ENCODE measurements at regions not wholly inside any gene's neighbourhood (a gene's known extent, or its start where the extent isn't known, plus 50 kb on each side); places are given as distances from the start of the nearest gene placed in this dataset.

- TF ChIP-seq, protein P1, sequence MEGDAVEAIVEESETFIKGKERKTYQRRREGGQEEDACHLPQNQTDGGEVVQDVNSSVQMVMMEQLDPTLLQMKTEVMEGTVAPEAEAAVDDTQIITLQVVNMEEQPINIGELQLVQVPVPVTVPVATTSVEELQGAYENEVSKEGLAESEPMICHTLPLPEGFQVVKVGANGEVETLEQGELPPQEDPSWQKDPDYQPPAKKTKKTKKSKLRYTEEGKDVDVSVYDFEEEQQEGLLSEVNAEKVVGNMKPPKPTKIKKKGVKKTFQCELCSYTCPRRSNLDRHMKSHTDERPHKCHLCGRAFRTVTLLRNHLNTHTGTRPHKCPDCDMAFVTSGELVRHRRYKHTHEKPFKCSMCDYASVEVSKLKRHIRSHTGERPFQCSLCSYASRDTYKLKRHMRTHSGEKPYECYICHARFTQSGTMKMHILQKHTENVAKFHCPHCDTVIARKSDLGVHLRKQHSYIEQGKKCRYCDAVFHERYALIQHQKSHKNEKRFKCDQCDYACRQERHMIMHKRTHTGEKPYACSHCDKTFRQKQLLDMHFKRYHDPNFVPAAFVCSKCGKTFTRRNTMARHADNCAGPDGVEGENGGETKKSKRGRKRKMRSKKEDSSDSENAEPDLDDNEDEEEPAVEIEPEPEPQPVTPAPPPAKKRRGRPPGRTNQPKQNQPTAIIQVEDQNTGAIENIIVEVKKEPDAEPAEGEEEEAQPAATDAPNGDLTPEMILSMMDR (IDR thresholded peaks at IDR 0.05; ENCODE audit: insufficient read depth, low read length) = no peak
- DNase-seq (ENCODE audit: low read depth) = no peak
- no peak overlapping the region for H3K4me3 ChIP-seq (ENCODE audit: low read depth, low read length)
Observed at GRCh38 chr21:38183961-38184360, 72.8 kb upstream of the KCNJ15 start.

DNA sequence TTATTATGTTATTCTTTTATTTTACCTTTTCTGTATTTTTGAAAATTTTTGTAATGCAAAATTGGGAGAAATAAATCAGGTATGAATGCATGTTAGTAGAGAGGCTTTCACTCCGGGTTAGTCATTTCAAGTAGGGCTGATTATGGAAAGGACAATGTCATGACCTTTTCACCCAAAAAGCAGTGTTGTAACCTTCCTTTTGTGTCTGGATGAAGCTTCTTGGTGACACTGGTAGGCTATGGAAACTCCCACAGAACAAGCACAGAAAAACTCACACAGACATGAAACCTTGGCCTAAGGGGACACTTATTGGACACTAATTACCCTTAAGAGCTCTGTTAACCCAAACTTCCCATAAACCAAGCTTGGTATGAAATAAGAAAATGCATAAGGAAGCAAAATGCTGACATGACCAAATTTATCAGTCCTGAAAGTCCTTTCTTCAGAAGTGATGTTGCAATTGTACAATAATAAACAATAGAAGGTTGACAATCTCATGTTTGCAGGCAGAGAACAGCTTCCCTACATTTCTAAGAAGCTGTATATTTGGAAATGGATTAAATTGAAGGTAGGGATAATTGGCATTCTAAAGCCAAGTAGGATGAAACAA, 70.0 kb upstream of the KCNJ15 start:
- no peak for DNase-seq (ENCODE audit: low read depth)
- no peak overlapping the region for H3K4me3 ChIP-seq (ENCODE audit: low read depth, low read length)
- TF ChIP-seq, protein P1 (IDR thresholded peaks at IDR 0.05; ENCODE audit: insufficient read depth, low read length) = no peak

DNA sequence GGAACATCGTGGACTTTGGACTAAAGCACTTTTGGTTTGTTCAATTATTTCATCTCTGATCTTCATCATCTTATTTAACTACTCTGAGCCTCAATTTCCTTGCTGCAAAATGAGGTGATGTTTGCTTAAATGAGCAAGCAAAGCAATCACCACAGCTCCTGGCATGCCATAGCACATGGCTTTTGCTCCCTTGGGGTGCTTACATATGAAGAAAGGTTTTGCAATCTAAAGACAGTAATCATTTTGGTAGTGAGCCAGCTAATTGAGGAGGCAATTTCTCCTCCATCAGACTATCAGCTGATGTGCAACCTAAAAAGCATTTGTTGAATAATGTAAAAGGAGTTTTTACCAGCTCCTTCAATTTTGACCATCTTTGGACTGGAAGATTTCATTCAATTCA, 68.8 kb upstream of the KCNJ15 start:
- DNase-seq (ENCODE audit: low read depth) = peak; percentile 37
- TF ChIP-seq, protein P1 (IDR thresholded peaks at IDR 0.05; ENCODE audit: insufficient read depth, low read length) = no peak
- no peak overlapping the region for H3K4me3 ChIP-seq (ENCODE audit: low read depth, low read length)

DNA sequence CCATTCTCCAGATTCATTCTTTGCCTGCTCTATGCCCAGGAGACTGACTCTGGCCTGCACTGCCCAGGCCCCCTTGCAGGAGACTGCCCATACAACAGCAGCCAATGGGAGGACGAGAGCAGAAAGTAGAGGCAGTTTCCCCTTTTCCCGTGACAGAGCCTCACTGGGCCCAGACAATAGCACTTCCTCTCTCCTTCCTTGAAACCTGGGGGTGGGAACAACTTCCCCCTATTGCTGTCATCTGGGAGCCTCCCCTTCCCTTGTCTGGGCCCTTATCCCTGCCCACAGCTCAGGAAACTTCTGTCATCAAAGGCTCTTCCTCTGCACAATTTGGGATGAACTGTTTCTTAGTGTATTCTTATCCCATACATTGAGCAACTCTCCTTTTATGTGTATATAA, 60.8 kb upstream of the KCNJ15 start:
- TF ChIP-seq, protein P1 (IDR thresholded peaks at IDR 0.05; ENCODE audit: insufficient read depth, low read length) = no peak
- no peak for DNase-seq (ENCODE audit: low read depth)
- no peak overlapping the region for H3K4me3 ChIP-seq (ENCODE audit: low read depth, low read length)

DNA sequence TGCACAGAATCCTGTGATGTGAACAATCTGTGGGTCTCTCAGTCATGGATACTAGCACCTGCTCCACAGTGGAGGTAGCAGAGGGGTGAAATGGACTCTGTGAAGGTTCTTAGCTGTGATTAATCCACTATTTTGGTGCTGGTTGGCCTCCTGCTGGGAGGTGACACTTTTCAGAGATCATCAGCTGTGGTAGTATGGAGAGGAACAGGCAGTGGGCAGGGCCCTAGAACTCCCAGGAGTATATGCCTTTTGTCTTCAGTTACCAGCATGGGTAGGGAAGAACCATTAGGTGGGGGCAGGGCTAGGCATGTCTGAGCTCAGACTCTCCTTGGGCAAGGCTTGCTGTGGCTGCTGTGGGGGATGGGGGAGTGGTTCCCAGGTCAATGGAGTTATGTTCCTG, 54.0 kb upstream of the KCNJ15 start:
- H3K4me3 ChIP-seq (ENCODE audit: low read depth, low read length) = no peak overlapping the region
- DNase-seq (ENCODE audit: low read depth) = no peak
- TF ChIP-seq, protein P1 (IDR thresholded peaks at IDR 0.05; ENCODE audit: insufficient read depth, low read length) = no peak

DNA sequence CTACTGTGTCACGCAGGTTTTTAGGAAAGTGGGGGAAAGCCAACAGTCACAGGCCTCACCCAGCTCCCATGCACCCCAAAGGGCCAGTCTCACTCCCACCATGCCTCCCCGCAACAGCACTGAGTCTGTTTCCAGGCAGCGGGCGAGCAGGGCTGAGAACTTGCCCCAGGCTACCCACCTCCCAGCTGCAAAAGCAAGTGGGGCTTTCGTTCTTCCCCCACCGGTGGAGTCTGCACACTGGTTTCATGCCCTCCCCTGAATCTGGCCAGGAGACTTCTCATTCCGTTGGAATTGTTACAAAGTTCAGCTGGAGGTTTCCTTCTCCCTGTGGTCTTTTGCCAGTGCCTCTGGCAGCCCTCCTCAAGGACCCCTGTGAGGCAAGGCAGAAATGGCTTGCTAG, 53.6 kb upstream of the KCNJ15 start:
- no peak for DNase-seq (ENCODE audit: low read depth)
- H3K4me3 ChIP-seq (ENCODE audit: low read depth, low read length) = no peak overlapping the region
- TF ChIP-seq, protein P1 (IDR thresholded peaks at IDR 0.05; ENCODE audit: insufficient read depth, low read length) = no peak

- TF ChIP-seq, protein P1 (IDR thresholded peaks at IDR 0.05; ENCODE audit: insufficient read depth, low read length) = no peak
- no peak for DNase-seq (ENCODE audit: low read depth)
- H3K4me3 ChIP-seq (ENCODE audit: low read depth, low read length) = no peak overlapping the region
Observed at GRCh38 chr21:38205940-38206339, 50.9 kb upstream of the KCNJ15 start.
